Mesendoderm (in vitro differentiated cells): ENCODE measurements at regions not wholly inside any gene's neighbourhood (a gene's known extent, or its start where the extent isn't known, plus 50 kb on each side); places are given as distances from the start of the nearest gene placed in this dataset.
"Not testable (repeated sequence)": the region's sequence is repeated elsewhere in the genome, so short reads cannot be mapped to it uniquely, and the experiment has no call there.

ENCODE experiments used
- DNase-seq: peaks from one replicate; pipeline ENCODE4 v3.0.0; 2013
- H2AK5ac ChIP-seq: 2 replicates; pipeline ENCODE4 v1.6.1; 2013; ENCODE audit warnings: low read length, inconsistent platforms
- H2BK120ac ChIP-seq: 2 replicates; pipeline ENCODE4 v1.6.1; 2013; ENCODE audit warnings: low read depth, mild to moderate bottlenecking, low read length, moderate library complexity, mixed read lengths
- H2BK15ac ChIP-seq: replicated peaks from 2 replicates; pipeline ENCODE4 v1.6.1; 2013; ENCODE audit warnings: low read depth, mild to moderate bottlenecking, moderate library complexity
- H2BK5ac ChIP-seq: 2 replicates; pipeline ENCODE4 v1.6.1; 2013; ENCODE audit warnings: low read length, inconsistent platforms
- H3K18ac ChIP-seq: 2 replicates; pipeline ENCODE4 v1.6.1; 2013; ENCODE audit warnings: mild to moderate bottlenecking, low read length, mixed read lengths
- H3K23ac ChIP-seq: one replicate; pipeline ENCODE4 v1.6.1; 2013; ENCODE audit warnings: low read length
- H3K27ac ChIP-seq: 2 replicates; pipeline ENCODE4 v1.5.1; 2013; ENCODE audit warnings: low read depth, mild to moderate bottlenecking, inconsistent platforms, low read length, moderate library complexity
- H3K27me3 ChIP-seq: 2 replicates; pipeline ENCODE4 v1.6.1; 2013; ENCODE audit warnings: low read length, control low read depth, mild to moderate bottlenecking, inconsistent platforms; ENCODE audit not compliant: insufficient read depth, poor library complexity
- H3K36me3 ChIP-seq: 2 replicates; pipeline ENCODE4 v1.6.1; 2013; ENCODE audit warnings: low read length, inconsistent platforms; ENCODE audit not compliant: control insufficient read depth, insufficient read depth
- H3K4ac ChIP-seq: one replicate; pipeline ENCODE4 v1.6.1; 2013; ENCODE audit warnings: low read depth, mild to moderate bottlenecking, low read length, moderate library complexity
- H3K4me1 ChIP-seq: 2 replicates; pipeline ENCODE4 v1.6.1; 2013; ENCODE audit warnings: low read depth, low read length, inconsistent platforms; ENCODE audit not compliant: control insufficient read depth
- H3K4me2 ChIP-seq: 2 replicates; pipeline ENCODE4 v1.6.1; 2013; ENCODE audit warnings: low read length
- H3K4me3 ChIP-seq: 2 replicates; pipeline ENCODE4 v1.5.1; 2013; ENCODE audit warnings: mild to moderate bottlenecking, low read length
- H3K56ac ChIP-seq: one replicate; pipeline ENCODE4 v1.6.1; 2013; ENCODE audit warnings: low read length
- H3K79me1 ChIP-seq: 2 replicates; pipeline ENCODE4 v1.6.1; 2013; ENCODE audit warnings: low read length, inconsistent platforms
- H3K79me2 ChIP-seq: 2 replicates; pipeline ENCODE4 v1.6.1; 2013; ENCODE audit warnings: mild to moderate bottlenecking, low read length; ENCODE audit not compliant: control insufficient read depth, insufficient read depth
- H3K9ac ChIP-seq: 2 replicates; pipeline ENCODE4 v1.6.1; 2013; ENCODE audit warnings: low read length, inconsistent platforms
- H4K5ac ChIP-seq: one replicate; pipeline ENCODE4 v1.6.1; 2013; ENCODE audit warnings: low read length
- H4K8ac ChIP-seq: one replicate; pipeline ENCODE4 v1.6.1; 2013; ENCODE audit warnings: low read depth, mild to moderate bottlenecking, control low read depth, low read length, moderate library complexity
- WGBS: extraction: QIAGEN DNeasy Blood & Tissue Kit; methylation state at CpG from one replicate; pipeline ENCODE4 v1.1.7; 2013; ENCODE audit warnings: low lambda C conversion rate, missing lambda C conversion rate; ENCODE audit not compliant: insufficient coverage; ENCODE audit errors: extremely low coverage; 5-methylcytosine and 5-hydroxymethylcytosine counted together

- H3K23ac ChIP-seq: no peak overlapping the region
- H3K4me2 ChIP-seq: no peak overlapping the region
- no peak overlapping the region for H2AK5ac ChIP-seq
- H3K27ac ChIP-seq: no peak overlapping the region
- no peak overlapping the region for H2BK15ac ChIP-seq
- H2BK120ac ChIP-seq: no peak overlapping the region
- no peak overlapping the region for H3K56ac ChIP-seq
- H3K79me2 ChIP-seq: no peaks in the 10 kb centered on the region
- no peaks in the 10 kb centered on the region for H3K27me3 ChIP-seq
- no peak overlapping the region for H3K18ac ChIP-seq
- H3K4me3 ChIP-seq: no peak overlapping the region
- H3K9ac ChIP-seq: no peak overlapping the region
- no peaks in the 10 kb centered on the region for H3K4me1 ChIP-seq
- no peaks in the 10 kb centered on the region for H3K36me3 ChIP-seq
- no peaks in the 10 kb centered on the region for H3K79me1 ChIP-seq
- H4K5ac ChIP-seq: no peak overlapping the region
- DNase-seq: no peak
- no CpG with 5 or more reads among the region's 8 CpGs for WGBS
- no peak overlapping the region for H2BK5ac ChIP-seq
- H3K4ac ChIP-seq: no peak overlapping the region
- H4K8ac ChIP-seq: no peak overlapping the region
Observed at GRCh38 chr20:43352996-43353395, 104.7 kb upstream of the SRSF6 start.

- H2BK15ac ChIP-seq, H4K8ac ChIP-seq, H3K4me2 ChIP-seq, H3K79me2 ChIP-seq, H3K4ac ChIP-seq, H3K9ac ChIP-seq, H3K4me1 ChIP-seq, H3K36me3 ChIP-seq, H3K79me1 ChIP-seq, H2BK120ac ChIP-seq, H3K27ac ChIP-seq, H3K18ac ChIP-seq, H4K5ac ChIP-seq, H3K4me3 ChIP-seq, H3K56ac ChIP-seq, H2BK5ac ChIP-seq, DNase-seq, H2AK5ac ChIP-seq, H3K27me3 ChIP-seq, H3K23ac ChIP-seq: not testable (repeated sequence)
- no CpG with 5 or more reads among the region's 3 CpGs for WGBS
Observed at GRCh38 chr20:43350694-43351093, 107.0 kb upstream of the SRSF6 start.

GRCh38 chr20:43349841-43350240 is 107.9 kb upstream of the SRSF6 start:
- DNase-seq: no peak
- Histone ChIP-seq H3K27ac (no peak overlapping the region), H3K56ac (no peak overlapping the region), H3K4ac (no peak overlapping the region), H2BK120ac (no peak overlapping the region), H3K79me2 (no peaks in the 10 kb centered on the region), H3K4me1 (no peaks in the 10 kb centered on the region), H3K9ac (no peak overlapping the region), H3K4me3 (no peak overlapping the region), H3K36me3 (no peaks in the 10 kb centered on the region), H4K8ac (no peak overlapping the region), H3K4me2 (no peak overlapping the region), H3K79me1 (no peaks in the 10 kb centered on the region), H3K27me3 (no peaks in the 10 kb centered on the region), H2AK5ac (no peak overlapping the region), H3K18ac (no peak overlapping the region), H4K5ac (no peak overlapping the region), H2BK5ac (no peak overlapping the region), H2BK15ac (no peak overlapping the region), H3K23ac (no peak overlapping the region)
- WGBS: no CpG with 5 or more reads among the region's 2 CpGs

GRCh38 chr20:43347839-43348238 is 109.9 kb upstream of the SRSF6 start:
- H3K23ac ChIP-seq, H3K4me2 ChIP-seq, H2BK5ac ChIP-seq, H2AK5ac ChIP-seq, H3K4ac ChIP-seq, H3K4me1 ChIP-seq, H3K56ac ChIP-seq, H2BK15ac ChIP-seq, H4K8ac ChIP-seq, H3K9ac ChIP-seq, H3K79me1 ChIP-seq, H3K4me3 ChIP-seq, H3K79me2 ChIP-seq, H3K18ac ChIP-seq, H3K36me3 ChIP-seq, DNase-seq, H3K27me3 ChIP-seq, H2BK120ac ChIP-seq, H3K27ac ChIP-seq, H4K5ac ChIP-seq: not testable (repeated sequence)
- no CpG with 5 or more reads among the region's 5 CpGs for WGBS

GRCh38 chr20:43345676-43346075 is 112.0 kb upstream of the SRSF6 start:
- H3K18ac ChIP-seq: no peak overlapping the region
- H3K79me1 ChIP-seq: no peaks in the 10 kb centered on the region
- no peak for DNase-seq
- H3K4me3 ChIP-seq: no peak overlapping the region
- H2AK5ac ChIP-seq: no peak overlapping the region
- no CpG with 5 or more reads among the region's 8 CpGs for WGBS
- H3K9ac ChIP-seq: no peak overlapping the region
- H3K27me3 ChIP-seq: no peaks in the 10 kb centered on the region
- H3K23ac ChIP-seq: no peak overlapping the region
- no peak overlapping the region for H3K4me2 ChIP-seq
- no peak overlapping the region for H4K5ac ChIP-seq
- no peak overlapping the region for H3K56ac ChIP-seq
- H2BK15ac ChIP-seq: no peak overlapping the region
- H3K4me1 ChIP-seq: no peaks in the 10 kb centered on the region
- no peak overlapping the region for H2BK5ac ChIP-seq
- no peak overlapping the region for H2BK120ac ChIP-seq
- H3K27ac ChIP-seq: no peak overlapping the region
- no peak overlapping the region for H3K4ac ChIP-seq
- H3K36me3 ChIP-seq: no peaks in the 10 kb centered on the region
- H3K79me2 ChIP-seq: no peaks in the 10 kb centered on the region
- H4K8ac ChIP-seq: no peak overlapping the region

- Histone ChIP-seq H2BK15ac (no peak overlapping the region), H3K79me2 (no peaks in the 10 kb centered on the region), H3K56ac (no peak overlapping the region), H3K4me2 (no peak overlapping the region), H3K23ac (no peak overlapping the region), H3K27ac (no peak overlapping the region), H3K4ac (no peak overlapping the region), H3K27me3 (no peaks in the 10 kb centered on the region), H3K79me1 (no peaks in the 10 kb centered on the region), H4K8ac (no peak overlapping the region), H4K5ac (no peak overlapping the region), H3K18ac (no peak overlapping the region), H2BK120ac (no peak overlapping the region), H3K4me3 (no peak overlapping the region), H3K4me1 (no peaks in the 10 kb centered on the region), H3K36me3 (no peaks in the 10 kb centered on the region), H3K9ac (no peak overlapping the region), H2AK5ac (no peak overlapping the region), H2BK5ac (no peak overlapping the region)
- no peak for DNase-seq
- WGBS: no CpG with 5 or more reads among the region's 5 CpGs
Observed at GRCh38 chr20:43341511-43341910, 116.2 kb upstream of the SRSF6 start.
